HS-5 (cell line): ENCODE measurements at regions not wholly inside any gene's neighbourhood (a gene's known extent, or its start where the extent isn't known, plus 50 kb on each side); places are given as distances from the start of the nearest gene placed in this dataset.
"Not testable (repeated sequence)": the region's sequence is repeated elsewhere in the genome, so short reads cannot be mapped to it uniquely, and the experiment has no call there.

Experiments
- DNase-seq: peaks from one replicate; pipeline ENCODE4 v3.0.0-alpha.2; 2012; ENCODE audit warnings: low read depth

- no peak for DNase-seq
Observed at GRCh38 chr1:99501871-99502270, 144.0 kb upstream of the PALMD start.

- DNase-seq: no peak
Observed at GRCh38 chr1:99502400-99502799, 143.5 kb upstream of the PALMD start.

GRCh38 chr1:99503276-99503747, 142.6 kb upstream of the PALMD start:
- no peak for DNase-seq

GRCh38 chr1:99504287-99504686, 141.6 kb upstream of the PALMD start:
- no peak for DNase-seq

- DNase-seq: no peak
Observed at GRCh38 chr1:99506631-99507030, 139.3 kb upstream of the PALMD start.

- not testable (repeated sequence) for DNase-seq
Observed at GRCh38 chr1:99507446-99507845, 138.5 kb upstream of the PALMD start.

GRCh38 chr1:99507906-99508732, 137.8 kb upstream of the PALMD start:
- no peak for DNase-seq

- not testable (repeated sequence) for DNase-seq
Observed at GRCh38 chr1:99508733-99509445, 137.0 kb upstream of the PALMD start.

GRCh38 chr1:99514823-99515552, 130.9 kb upstream of the PALMD start:
- DNase-seq: not testable (repeated sequence)

- DNase-seq: no peak
Observed at GRCh38 chr1:99516141-99516540, 129.8 kb upstream of the PALMD start.

- DNase-seq: no peak
Observed at GRCh38 chr1:99520121-99520520, 125.8 kb upstream of the PALMD start.

GRCh38 chr1:99525331-99525730, 120.6 kb upstream of the PALMD start:
- DNase-seq: no peak

GRCh38 chr1:99527078-99527477, 118.8 kb upstream of the PALMD start:
- DNase-seq: no peak

- no peak for DNase-seq
Observed at GRCh38 chr1:99527545-99527944, 118.4 kb upstream of the PALMD start.

GRCh38 chr1:99529002-99529401, 116.9 kb upstream of the PALMD start:
- DNase-seq: no peak

GRCh38 chr1:99531578-99532275, 114.2 kb upstream of the PALMD start:
- DNase-seq: no peak

- DNase-seq: no peak
Observed at GRCh38 chr1:99532276-99532580, 113.7 kb upstream of the PALMD start.

GRCh38 chr1:99533909-99534637, 111.8 kb upstream of the PALMD start:
- DNase-seq: no peak

GRCh38 chr1:99534638-99534930, 111.3 kb upstream of the PALMD start:
- DNase-seq: no peak

- DNase-seq: no peak
Observed at GRCh38 chr1:99535470-99536164, 110.3 kb upstream of the PALMD start.
